Adrenal gland (tissue), 5 donors: ENCODE measurements at regions not wholly inside any gene's neighbourhood (a gene's known extent, or its start where the extent isn't known, plus 50 kb on each side); places are given as distances from the start of the nearest gene placed in this dataset.

Source experiments
- POLR2A ChIP-seq, 2 donors: fragments of 450-650 bp; IDR thresholded peaks; one replicate each; pipeline ENCODE4 v1.6.1; 2017; ENCODE audit warnings: antibody characterized with exemption in 2 of 2, mild to moderate bottlenecking in 2 of 2, moderate library complexity in 1 of 2
- TF ChIP-seq, protein P1 (sequence below), 6 experiments: fragments of 450-650 bp in 4 of 6; fragments of 200-600 bp in 2 of 6; sonication (generic) in 1 of 6; IDR thresholded peaks; 1 replicate in 5 of 6; 2 replicates in 1 of 6; pipeline versions ENCODE4 v1.5.1 to v1.8.0; 2016 to 2021; ENCODE audit warnings: antibody characterized with exemption in 6 of 6, mild to moderate bottlenecking in 2 of 6, moderate library complexity in 1 of 6
- donor health status: DM: no; HTN: no; CAD: no.

DNA sequence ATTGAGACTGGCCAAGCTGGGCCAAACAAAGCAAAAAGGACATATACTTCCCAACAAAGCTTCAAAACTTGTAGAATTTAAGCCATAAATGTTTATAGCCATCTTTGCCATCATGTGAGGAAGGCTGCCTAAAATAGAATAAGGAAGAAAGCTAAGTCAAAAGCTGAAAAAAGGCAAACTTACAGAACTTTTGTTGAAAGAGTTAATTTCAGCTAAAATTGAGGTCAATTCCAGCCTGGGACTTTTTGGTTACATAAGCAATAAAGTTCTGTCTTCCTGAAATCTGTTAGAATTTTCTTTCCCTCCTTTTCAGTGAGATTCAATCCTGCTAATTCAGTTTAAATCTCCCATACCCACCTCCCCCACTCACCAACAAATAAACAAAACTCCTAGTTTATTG lies 227.9 kb upstream of the MARCKS start:
- TF ChIP-seq, protein P1, sequence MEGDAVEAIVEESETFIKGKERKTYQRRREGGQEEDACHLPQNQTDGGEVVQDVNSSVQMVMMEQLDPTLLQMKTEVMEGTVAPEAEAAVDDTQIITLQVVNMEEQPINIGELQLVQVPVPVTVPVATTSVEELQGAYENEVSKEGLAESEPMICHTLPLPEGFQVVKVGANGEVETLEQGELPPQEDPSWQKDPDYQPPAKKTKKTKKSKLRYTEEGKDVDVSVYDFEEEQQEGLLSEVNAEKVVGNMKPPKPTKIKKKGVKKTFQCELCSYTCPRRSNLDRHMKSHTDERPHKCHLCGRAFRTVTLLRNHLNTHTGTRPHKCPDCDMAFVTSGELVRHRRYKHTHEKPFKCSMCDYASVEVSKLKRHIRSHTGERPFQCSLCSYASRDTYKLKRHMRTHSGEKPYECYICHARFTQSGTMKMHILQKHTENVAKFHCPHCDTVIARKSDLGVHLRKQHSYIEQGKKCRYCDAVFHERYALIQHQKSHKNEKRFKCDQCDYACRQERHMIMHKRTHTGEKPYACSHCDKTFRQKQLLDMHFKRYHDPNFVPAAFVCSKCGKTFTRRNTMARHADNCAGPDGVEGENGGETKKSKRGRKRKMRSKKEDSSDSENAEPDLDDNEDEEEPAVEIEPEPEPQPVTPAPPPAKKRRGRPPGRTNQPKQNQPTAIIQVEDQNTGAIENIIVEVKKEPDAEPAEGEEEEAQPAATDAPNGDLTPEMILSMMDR (IDR thresholded peaks at IDR 0.05): no peak
- no peak for TF ChIP-seq POLR2A (IDR thresholded peaks at IDR 0.05)
